Erythroblast (primary cell): ENCODE measurements at regions not wholly inside any gene's neighbourhood (a gene's known extent, or its start where the extent isn't known, plus 50 kb on each side); places are given as distances from the start of the nearest gene placed in this dataset.

Experiments
- GATA1 ChIP-seq: IDR thresholded peaks from 2 replicates; pipeline ENCODE4 v1.6.1; 2011; ENCODE audit warnings: low read depth, mild to moderate bottlenecking, control low read depth, low read length, moderate library complexity
- POLR2A ChIP-seq: IDR thresholded peaks from 2 replicates; pipeline ENCODE4 v1.6.1; 2011; ENCODE audit warnings: mild to moderate bottlenecking, low read length

GRCh38 chr22:48178536-48178935 lies 1416.1 kb downstream of the TBC1D22A start:
- TF ChIP-seq POLR2A (no peak), GATA1 (no peak)
